HCT116 (cell line): ENCODE measurements at regions not wholly inside any gene's neighbourhood (a gene's known extent, or its start where the extent isn't known, plus 50 kb on each side); places are given as distances from the start of the nearest gene placed in this dataset.

Source experiments
- CTCF ChIP-seq, 3 experiments: fragments of 200-600 bp in 1 of 3; sonication (generic) in 1 of 3; IDR thresholded peaks in 2 of 3; conservative IDR thresholded peaks in 1 of 3; 2 replicates each; pipeline ENCODE4 v1.5.1; 2012 to 2017; ENCODE audit warnings: low read depth in 2 of 3, low read length in 2 of 3, antibody characterized with exemption in 1 of 3, borderline replicate concordance in 1 of 3, control low read depth in 1 of 3, mild to moderate bottlenecking in 1 of 3, mixed read lengths in 1 of 3, mixed run types in 1 of 3, moderate library complexity in 1 of 3; ENCODE audit not compliant: insufficient read depth in 1 of 3
- POLR2A ChIP-seq: IDR thresholded peaks from 2 replicates; pipeline ENCODE4 v1.7.0; 2011; ENCODE audit warnings: borderline replicate concordance; ENCODE audit not compliant: insufficient read depth, insufficient read length; ENCODE audit errors: extremely low read depth
- POLR2AphosphoS5 ChIP-seq: IDR thresholded peaks from 2 replicates; pipeline ENCODE4 v1.6.1; 2011; ENCODE audit warnings: mild to moderate bottlenecking, low read depth, low read length, moderate library complexity
- REST ChIP-seq: IDR thresholded peaks from 2 replicates; pipeline ENCODE4 v1.6.1; 2012; ENCODE audit warnings: low read depth
- SRF ChIP-seq: IDR thresholded peaks from 2 replicates; pipeline ENCODE4 v1.6.1; 2012; ENCODE audit warnings: low read depth

GRCh38 chr2:228344531-228344930, 163.0 kb upstream of the SPHKAP start:
- no peak for TF ChIP-seq SRF
- TF ChIP-seq CTCF (IDR thresholded peaks at IDR 0.05 in 2 of 3, conservative IDR thresholded peaks at IDR 0.05 in 1 of 3; ENCODE audit: borderline replicate concordance in 1 of 3, insufficient read depth in 1 of 3, low read depth in 2 of 3, low read length in 2 of 3), result no peak
- no peak for TF ChIP-seq POLR2A
- TF ChIP-seq REST, result no peak
- TF ChIP-seq POLR2AphosphoS5, result no peak
